RWPE2 (cell line): ENCODE measurements at regions not wholly inside any gene's neighbourhood (a gene's known extent, or its start where the extent isn't known, plus 50 kb on each side); places are given as distances from the start of the nearest gene placed in this dataset.

Source experiments
- ATAC-seq: fragments of 200-7000 bp; cut with Tn5 transposase; 3 replicates; pipeline ENCODE4 v1.9.1; 2021; ENCODE audit warnings: low read depth
- DNase-seq: peaks from one replicate; pipeline ENCODE4 v3.0.0-alpha.2; 2020; ENCODE audit warnings: low spot score
- H3K27ac ChIP-seq: fragments of 450-650 bp; 2 replicates; pipeline ENCODE4 v1.5.1; 2017; ENCODE audit warnings: mild to moderate bottlenecking; ENCODE audit not compliant: poor library complexity, severe bottlenecking
- H3K27me3 ChIP-seq: fragments of 250-450 bp; sonication (Bioruptor Pico); 2 replicates; pipeline ENCODE4 v1.5.1; 2021; ENCODE audit warnings: mild to moderate bottlenecking, moderate library complexity; ENCODE audit not compliant: insufficient read depth, poor library complexity, severe bottlenecking
- H3K36me3 ChIP-seq: fragments of 250-450 bp; sonication (Bioruptor Pico); 2 replicates; pipeline ENCODE4 v1.5.1; 2020; ENCODE audit warnings: low read depth, mild to moderate bottlenecking, moderate library complexity
- H3K4me1 ChIP-seq: fragments of 250-450 bp; sonication (Bioruptor Pico); 2 replicates; pipeline ENCODE4 v1.5.1; 2021; ENCODE audit warnings: mild to moderate bottlenecking, moderate library complexity; ENCODE audit not compliant: insufficient read depth, poor library complexity, severe bottlenecking
- H3K4me3 ChIP-seq: fragments of 250-450 bp; sonication (Bioruptor Pico); 2 replicates; pipeline ENCODE4 v1.5.1; 2021; ENCODE audit warnings: mild to moderate bottlenecking, moderate library complexity; ENCODE audit not compliant: severe bottlenecking
- H3K9me3 ChIP-seq: fragments of 250-450 bp; sonication (Bioruptor Pico); 2 replicates; pipeline ENCODE4 v1.5.1; 2021; ENCODE audit warnings: mild to moderate bottlenecking, moderate library complexity; ENCODE audit not compliant: severe bottlenecking
- TF ChIP-seq, protein P1 (sequence below): fragments of 450-650 bp; IDR thresholded peaks from one replicate; pipeline ENCODE4 v1.5.1; 2017; ENCODE audit warnings: mild to moderate bottlenecking, moderate library complexity; ENCODE audit not compliant: poor library complexity, severe bottlenecking

DNA sequence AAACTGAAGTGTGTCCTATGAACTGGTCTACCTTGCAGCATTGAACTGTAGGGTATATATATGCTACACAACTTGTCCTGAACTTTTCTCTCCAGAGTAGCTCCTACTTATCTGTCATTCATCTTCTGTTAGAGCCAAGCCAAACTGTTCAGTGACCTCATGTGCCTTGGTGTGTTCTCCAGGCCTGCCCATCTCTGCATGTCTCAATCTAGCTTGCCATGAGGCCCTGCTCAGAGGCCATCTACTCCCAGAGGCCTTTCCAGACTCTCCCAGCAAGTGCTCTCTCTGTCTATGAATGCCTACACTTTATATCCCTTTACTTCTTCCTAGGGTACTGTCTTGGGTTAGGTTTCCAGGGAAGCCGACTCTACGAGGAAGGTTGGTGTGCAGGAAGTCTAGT is 99.8 kb upstream of the MTPN start:
- ATAC-seq = no peak
- H3K27ac ChIP-seq = no peak overlapping the region
- DNase-seq = no peak
- H3K9me3 ChIP-seq = no peaks in the 10 kb centered on the region
- H3K36me3 ChIP-seq = no peaks in the 10 kb centered on the region
- no peak overlapping the region for H3K4me3 ChIP-seq
- H3K27me3 ChIP-seq = no peaks in the 10 kb centered on the region
- TF ChIP-seq, protein P1, sequence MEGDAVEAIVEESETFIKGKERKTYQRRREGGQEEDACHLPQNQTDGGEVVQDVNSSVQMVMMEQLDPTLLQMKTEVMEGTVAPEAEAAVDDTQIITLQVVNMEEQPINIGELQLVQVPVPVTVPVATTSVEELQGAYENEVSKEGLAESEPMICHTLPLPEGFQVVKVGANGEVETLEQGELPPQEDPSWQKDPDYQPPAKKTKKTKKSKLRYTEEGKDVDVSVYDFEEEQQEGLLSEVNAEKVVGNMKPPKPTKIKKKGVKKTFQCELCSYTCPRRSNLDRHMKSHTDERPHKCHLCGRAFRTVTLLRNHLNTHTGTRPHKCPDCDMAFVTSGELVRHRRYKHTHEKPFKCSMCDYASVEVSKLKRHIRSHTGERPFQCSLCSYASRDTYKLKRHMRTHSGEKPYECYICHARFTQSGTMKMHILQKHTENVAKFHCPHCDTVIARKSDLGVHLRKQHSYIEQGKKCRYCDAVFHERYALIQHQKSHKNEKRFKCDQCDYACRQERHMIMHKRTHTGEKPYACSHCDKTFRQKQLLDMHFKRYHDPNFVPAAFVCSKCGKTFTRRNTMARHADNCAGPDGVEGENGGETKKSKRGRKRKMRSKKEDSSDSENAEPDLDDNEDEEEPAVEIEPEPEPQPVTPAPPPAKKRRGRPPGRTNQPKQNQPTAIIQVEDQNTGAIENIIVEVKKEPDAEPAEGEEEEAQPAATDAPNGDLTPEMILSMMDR = no peak
- H3K4me1 ChIP-seq = no peaks in the 10 kb centered on the region

DNA sequence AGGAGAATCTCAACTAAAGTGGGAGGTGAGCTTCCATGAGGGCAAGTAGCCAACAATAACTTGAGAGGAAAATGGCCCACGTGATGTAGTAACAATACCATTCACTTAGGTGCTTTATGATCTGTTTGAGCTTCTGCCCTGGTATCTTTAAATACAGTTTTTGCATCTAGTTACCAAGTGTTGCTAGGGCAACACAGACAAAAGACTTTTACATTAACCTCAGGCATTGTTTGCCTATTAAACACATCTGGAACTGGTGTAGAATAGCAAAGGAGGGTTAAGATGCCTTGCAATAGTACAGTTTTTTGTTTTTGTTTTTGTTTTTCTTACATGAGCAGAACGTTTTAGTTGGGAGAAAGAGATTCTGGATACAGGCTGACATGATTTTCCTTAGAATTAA is 97.7 kb upstream of the MTPN start:
- Histone ChIP-seq H3K36me3 (no peaks in the 10 kb centered on the region), H3K4me3 (no peak overlapping the region), H3K27me3 (no peaks in the 10 kb centered on the region), H3K27ac (no peak overlapping the region), H3K4me1 (no peaks in the 10 kb centered on the region), H3K9me3 (no peaks in the 10 kb centered on the region)
- no peak for DNase-seq
- TF ChIP-seq, protein P1 = no peak
- no peak for ATAC-seq

DNA sequence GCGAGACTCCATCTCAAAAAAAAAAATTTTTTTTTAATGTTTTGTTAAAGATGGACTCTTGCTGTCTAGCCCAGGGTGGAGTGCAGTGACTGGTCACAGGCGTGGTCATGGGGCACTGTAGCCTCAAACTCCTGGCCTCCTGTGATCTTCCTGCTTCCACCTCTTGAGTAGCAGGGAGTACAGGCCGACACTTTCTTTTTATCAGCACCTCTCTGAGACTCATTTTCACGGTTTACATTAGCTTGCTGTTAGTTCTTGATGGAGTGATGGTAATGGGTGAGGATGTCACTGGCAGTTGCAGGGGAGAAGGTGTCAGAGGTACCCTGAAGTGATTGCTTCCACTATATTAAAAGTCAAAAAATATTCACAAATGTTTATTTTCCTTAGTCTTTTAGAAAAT is 95.3 kb upstream of the MTPN start:
- TF ChIP-seq, protein P1 = no peak
- Histone ChIP-seq H3K27ac (no peak overlapping the region), H3K36me3 (no peaks in the 10 kb centered on the region), H3K9me3 (no peaks in the 10 kb centered on the region), H3K4me3 (no peak overlapping the region), H3K4me1 (no peaks in the 10 kb centered on the region), H3K27me3 (no peaks in the 10 kb centered on the region)
- no peak for ATAC-seq
- no peak for DNase-seq

DNA sequence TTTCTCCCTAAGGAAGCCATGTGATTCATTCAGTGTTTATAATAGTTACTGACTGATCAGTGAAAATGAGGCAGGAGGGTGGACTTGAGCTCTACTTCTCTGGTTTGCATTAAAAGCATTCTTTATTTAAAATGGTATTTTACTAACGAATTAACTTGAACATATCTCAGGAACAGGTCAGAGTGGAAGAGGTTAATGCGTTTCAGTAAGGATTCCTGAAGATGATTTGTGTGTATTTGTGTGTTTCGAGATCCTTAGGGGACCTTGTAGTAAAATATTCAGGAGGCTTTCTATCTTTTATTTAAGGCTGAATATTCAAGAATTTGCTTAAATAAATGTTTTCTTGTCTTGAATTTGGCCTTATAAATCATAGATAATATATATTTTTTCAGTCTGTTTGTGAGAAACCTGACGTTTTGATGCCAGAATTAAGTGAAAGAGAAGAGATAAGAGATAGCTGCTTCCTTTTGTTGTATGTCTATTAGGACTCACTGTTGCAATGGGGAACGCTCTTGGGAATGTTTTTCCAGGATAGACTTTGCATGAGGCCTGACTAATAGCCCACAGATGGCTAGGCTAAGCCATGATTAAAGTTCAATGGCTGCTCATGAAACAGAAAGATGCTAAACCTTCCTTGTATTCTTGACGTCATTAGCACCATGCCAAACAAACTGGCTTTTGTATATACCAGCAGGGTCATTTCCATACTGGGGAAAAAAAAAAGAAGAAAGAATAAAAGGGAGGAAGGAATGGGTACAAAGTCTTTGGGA is 93.8 kb upstream of the MTPN start:
- no peaks in the 10 kb centered on the region for H3K9me3 ChIP-seq
- ATAC-seq = no peak
- H3K27me3 ChIP-seq = no peaks in the 10 kb centered on the region
- H3K4me3 ChIP-seq = no peak overlapping the region
- H3K27ac ChIP-seq = no peak overlapping the region
- no peaks in the 10 kb centered on the region for H3K36me3 ChIP-seq
- TF ChIP-seq, protein P1 = no peak
- no peak for DNase-seq
- H3K4me1 ChIP-seq = no peaks in the 10 kb centered on the region

DNA sequence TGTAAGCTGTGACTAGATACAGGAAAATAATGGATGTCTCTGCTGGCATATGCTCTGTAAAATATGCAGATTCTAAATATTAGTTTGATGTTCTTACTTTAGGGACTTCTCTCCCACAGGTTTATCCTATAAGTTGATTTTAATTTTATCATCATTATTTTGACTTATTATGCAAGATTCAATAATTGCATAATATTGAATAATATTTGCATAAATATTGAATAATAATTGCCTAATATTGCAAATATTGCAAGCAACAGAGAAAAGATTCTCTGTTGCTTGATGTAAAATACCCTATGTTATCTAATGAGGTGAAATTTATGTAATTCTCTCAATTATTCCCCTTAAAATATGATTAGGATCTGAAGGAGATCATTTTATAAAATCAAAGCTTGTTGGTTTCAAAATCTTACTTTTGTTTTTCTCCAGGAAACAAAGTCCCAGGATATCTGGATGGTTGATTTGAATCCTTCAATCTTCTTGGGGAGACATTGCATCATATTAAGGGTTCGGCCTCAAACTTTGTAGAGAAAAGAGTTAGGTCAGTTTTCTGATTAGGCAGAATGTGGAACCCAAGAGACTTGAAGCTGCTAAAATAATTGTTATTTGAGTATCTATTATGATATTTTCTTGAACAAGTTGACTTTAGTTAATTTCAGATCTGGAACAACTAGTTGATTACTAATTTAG is 92.8 kb upstream of the MTPN start:
- Histone ChIP-seq H3K4me3 (no peak overlapping the region), H3K36me3 (no peaks in the 10 kb centered on the region), H3K4me1 (no peaks in the 10 kb centered on the region), H3K27me3 (no peaks in the 10 kb centered on the region), H3K9me3 (no peaks in the 10 kb centered on the region), H3K27ac (no peak overlapping the region)
- TF ChIP-seq, protein P1 = no peak
- ATAC-seq (no peak), DNase-seq (no peak)
